ENCODE measurements at regions not wholly inside any gene's neighbourhood (a gene's known extent, or its start where the extent isn't known, plus 50 kb on each side); places are given as distances from the start of the nearest gene placed in this dataset.
"Not testable (repeated sequence)": the region's sequence is repeated elsewhere in the genome, so short reads cannot be mapped to it uniquely, and the experiment has no call there.

- no peak for DNase-seq
Observed at GRCh38 chr7:120054376-120055100, 218.4 kb upstream of the KCND2 start.

- DNase-seq, result no peak
Observed at GRCh38 chr7:120055300-120055699, 217.7 kb upstream of the KCND2 start.

- DNase-seq, result no peak
Observed at GRCh38 chr7:120056227-120056626, 216.7 kb upstream of the KCND2 start.

- DNase-seq, result no peak
Observed at GRCh38 chr7:120059641-120060040, 213.3 kb upstream of the KCND2 start.

- no peak for DNase-seq
Observed at GRCh38 chr7:120060281-120060680, 212.7 kb upstream of the KCND2 start.

- no peak for DNase-seq
Observed at GRCh38 chr7:120060875-120061274, 212.1 kb upstream of the KCND2 start.

GRCh38 chr7:120064565-120064964, 208.4 kb upstream of the KCND2 start:
- DNase-seq, result no peak

GRCh38 chr7:120066898-120067297, 206.1 kb upstream of the KCND2 start:
- DNase-seq, result not testable (repeated sequence)

- DNase-seq, result no peak
Observed at GRCh38 chr7:120070201-120070600, 202.8 kb upstream of the KCND2 start.

GRCh38 chr7:120077777-120078176, 195.2 kb upstream of the KCND2 start:
- no peak for DNase-seq

- DNase-seq, result no peak
Observed at GRCh38 chr7:120079022-120079421, 194.0 kb upstream of the KCND2 start.

- no peak for DNase-seq
Observed at GRCh38 chr7:120079704-120080103, 193.3 kb upstream of the KCND2 start.

GRCh38 chr7:120086468-120086867, 186.5 kb upstream of the KCND2 start:
- not testable (repeated sequence) for DNase-seq

- no peak for DNase-seq
Observed at GRCh38 chr7:120089968-120090367, 183.0 kb upstream of the KCND2 start.

GRCh38 chr7:120091807-120092206, 181.2 kb upstream of the KCND2 start:
- no peak for DNase-seq

GRCh38 chr7:120097020-120097419, 176.0 kb upstream of the KCND2 start:
- no peak for DNase-seq

GRCh38 chr7:120097774-120098173, 175.2 kb upstream of the KCND2 start:
- no peak for DNase-seq

- no peak for DNase-seq
Observed at GRCh38 chr7:120108376-120108775, 164.6 kb upstream of the KCND2 start.

GRCh38 chr7:120110169-120110568, 162.8 kb upstream of the KCND2 start:
- no peak for DNase-seq

- no peak for DNase-seq
Observed at GRCh38 chr7:120114626-120115025, 158.3 kb upstream of the KCND2 start.

GRCh38 chr7:120123528-120123927, 149.4 kb upstream of the KCND2 start:
- DNase-seq, result no peak

- no peak for DNase-seq
Observed at GRCh38 chr7:120131096-120131839, 141.7 kb upstream of the KCND2 start.

GRCh38 chr7:120138497-120138896, 134.5 kb upstream of the KCND2 start:
- no peak for DNase-seq

- DNase-seq, result no peak
Observed at GRCh38 chr7:120156476-120156875, 116.5 kb upstream of the KCND2 start.

GRCh38 chr7:120160166-120160565, 112.8 kb upstream of the KCND2 start:
- no peak for DNase-seq
